ENCODE measurements at regions not wholly inside any gene's neighbourhood (a gene's known extent, or its start where the extent isn't known, plus 50 kb on each side); places are given as distances from the start of the nearest gene placed in this dataset.

DNA sequence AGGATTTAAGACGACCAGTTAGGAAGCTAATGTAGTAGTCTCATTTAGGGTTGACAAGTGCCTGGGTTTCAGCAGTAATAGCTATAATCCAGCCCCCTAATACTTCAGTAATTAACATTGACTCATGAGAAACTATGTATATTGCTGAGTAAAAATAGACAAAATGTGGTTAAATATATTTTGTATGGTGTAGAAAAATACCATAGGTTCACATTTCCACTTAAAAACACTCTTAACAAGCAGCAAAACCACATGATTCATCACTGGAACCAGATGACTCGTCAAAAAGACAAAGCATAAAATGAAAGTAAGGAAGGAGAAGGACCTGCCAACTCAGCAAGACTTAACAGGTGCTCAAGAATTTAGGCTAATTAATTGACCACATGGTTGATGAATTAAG, 288.9 kb downstream of the EFHB start:
- TF ChIP-seq, protein P1, sequence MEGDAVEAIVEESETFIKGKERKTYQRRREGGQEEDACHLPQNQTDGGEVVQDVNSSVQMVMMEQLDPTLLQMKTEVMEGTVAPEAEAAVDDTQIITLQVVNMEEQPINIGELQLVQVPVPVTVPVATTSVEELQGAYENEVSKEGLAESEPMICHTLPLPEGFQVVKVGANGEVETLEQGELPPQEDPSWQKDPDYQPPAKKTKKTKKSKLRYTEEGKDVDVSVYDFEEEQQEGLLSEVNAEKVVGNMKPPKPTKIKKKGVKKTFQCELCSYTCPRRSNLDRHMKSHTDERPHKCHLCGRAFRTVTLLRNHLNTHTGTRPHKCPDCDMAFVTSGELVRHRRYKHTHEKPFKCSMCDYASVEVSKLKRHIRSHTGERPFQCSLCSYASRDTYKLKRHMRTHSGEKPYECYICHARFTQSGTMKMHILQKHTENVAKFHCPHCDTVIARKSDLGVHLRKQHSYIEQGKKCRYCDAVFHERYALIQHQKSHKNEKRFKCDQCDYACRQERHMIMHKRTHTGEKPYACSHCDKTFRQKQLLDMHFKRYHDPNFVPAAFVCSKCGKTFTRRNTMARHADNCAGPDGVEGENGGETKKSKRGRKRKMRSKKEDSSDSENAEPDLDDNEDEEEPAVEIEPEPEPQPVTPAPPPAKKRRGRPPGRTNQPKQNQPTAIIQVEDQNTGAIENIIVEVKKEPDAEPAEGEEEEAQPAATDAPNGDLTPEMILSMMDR (conservative IDR thresholded peaks at IDR 0.05 in 1 of 2, IDR thresholded peaks at IDR 0.05 in 1 of 2; ENCODE audit: extremely low read depth in 1 of 2, insufficient read depth in 1 of 2, low read depth in 1 of 2, low read length in 2 of 2), result no peak
- no peak for TF ChIP-seq EZH2 (IDR thresholded peaks at IDR 0.05; ENCODE audit: borderline replicate concordance, low read length)

All from mammary epithelial cell (primary cell).